Esophagus muscularis mucosa (tissue), 4 donors: ENCODE measurements at regions not wholly inside any gene's neighbourhood (a gene's known extent, or its start where the extent isn't known, plus 50 kb on each side); places are given as distances from the start of the nearest gene placed in this dataset.

Experiments used
- CTCF ChIP-seq, 3 experiments: fragments of 200-600 bp in 2 of 3; fragments of 450-650 bp in 1 of 3; sonication (generic) in 2 of 3; IDR thresholded peaks; one replicate each; pipeline ENCODE4 v1.5.1; 2017 to 2019; ENCODE audit warnings: antibody characterized with exemption in 3 of 3, mild to moderate bottlenecking in 2 of 3, moderate library complexity in 1 of 3
- EP300 ChIP-seq: sonication (generic); formaldehyde crosslinking; IDR thresholded peaks from one replicate; pipeline ENCODE4 v1.6.1; 2017; ENCODE audit warnings: antibody characterized with exemption
- POLR2A ChIP-seq: fragments of 450-650 bp; IDR thresholded peaks from one replicate; pipeline ENCODE4 v1.6.1; 2017; ENCODE audit warnings: antibody characterized with exemption, moderate library complexity, mild to moderate bottlenecking, low read depth

- TF ChIP-seq CTCF (IDR thresholded peaks at IDR 0.05) (no peak), POLR2A (no peak), EP300 (no peak)
Observed at GRCh38 chr3:167952969-167953368, 142.8 kb downstream of the GOLIM4 start.
